Mammary epithelial cell (primary cell): ENCODE measurements at regions not wholly inside any gene's neighbourhood (a gene's known extent, or its start where the extent isn't known, plus 50 kb on each side); places are given as distances from the start of the nearest gene placed in this dataset.

Experiments
- EZH2 ChIP-seq: IDR thresholded peaks from 2 replicates; pipeline ENCODE4 v1.6.1; 2012; ENCODE audit warnings: low read length, inconsistent platforms, borderline replicate concordance
- TF ChIP-seq, protein P1 (sequence below), 2 donors: IDR thresholded peaks in 1 of 2; conservative IDR thresholded peaks in 1 of 2; 2 replicates each; pipeline ENCODE4 v1.5.1; 2011 to 2012; ENCODE audit warnings: inconsistent platforms in 2 of 2, low read length in 2 of 2, mild to moderate bottlenecking in 2 of 2, control low read depth in 1 of 2, low read depth in 1 of 2; ENCODE audit not compliant: insufficient read depth in 1 of 2; ENCODE audit errors: extremely low read depth in 1 of 2

DNA sequence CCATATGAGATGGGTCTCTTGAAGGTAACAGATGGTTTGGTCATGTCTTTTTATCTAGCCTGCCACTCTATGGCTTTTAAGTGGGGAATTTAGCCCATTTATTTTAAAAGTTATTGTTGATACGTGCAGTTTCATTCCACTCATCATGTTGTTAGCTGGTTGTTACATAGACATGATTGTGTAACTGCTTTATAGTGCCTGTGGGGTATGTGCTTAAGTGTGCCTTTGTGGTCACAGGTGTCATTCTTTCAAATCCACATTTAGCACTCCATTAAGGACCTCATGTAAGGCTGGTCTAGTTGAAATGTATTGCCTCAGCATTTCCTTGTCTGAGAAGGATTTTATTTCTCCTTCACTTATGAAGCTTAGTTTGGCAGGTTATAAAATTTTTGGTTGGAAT is 263.8 kb upstream of the LUZP2 start:
- TF ChIP-seq, protein P1, sequence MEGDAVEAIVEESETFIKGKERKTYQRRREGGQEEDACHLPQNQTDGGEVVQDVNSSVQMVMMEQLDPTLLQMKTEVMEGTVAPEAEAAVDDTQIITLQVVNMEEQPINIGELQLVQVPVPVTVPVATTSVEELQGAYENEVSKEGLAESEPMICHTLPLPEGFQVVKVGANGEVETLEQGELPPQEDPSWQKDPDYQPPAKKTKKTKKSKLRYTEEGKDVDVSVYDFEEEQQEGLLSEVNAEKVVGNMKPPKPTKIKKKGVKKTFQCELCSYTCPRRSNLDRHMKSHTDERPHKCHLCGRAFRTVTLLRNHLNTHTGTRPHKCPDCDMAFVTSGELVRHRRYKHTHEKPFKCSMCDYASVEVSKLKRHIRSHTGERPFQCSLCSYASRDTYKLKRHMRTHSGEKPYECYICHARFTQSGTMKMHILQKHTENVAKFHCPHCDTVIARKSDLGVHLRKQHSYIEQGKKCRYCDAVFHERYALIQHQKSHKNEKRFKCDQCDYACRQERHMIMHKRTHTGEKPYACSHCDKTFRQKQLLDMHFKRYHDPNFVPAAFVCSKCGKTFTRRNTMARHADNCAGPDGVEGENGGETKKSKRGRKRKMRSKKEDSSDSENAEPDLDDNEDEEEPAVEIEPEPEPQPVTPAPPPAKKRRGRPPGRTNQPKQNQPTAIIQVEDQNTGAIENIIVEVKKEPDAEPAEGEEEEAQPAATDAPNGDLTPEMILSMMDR (conservative IDR thresholded peaks at IDR 0.05 in 1 of 2, IDR thresholded peaks at IDR 0.05 in 1 of 2; ENCODE audit: extremely low read depth in 1 of 2, insufficient read depth in 1 of 2, low read depth in 1 of 2, low read length in 2 of 2): no peak
- TF ChIP-seq EZH2: no peak
